ENCODE measurements at regions not wholly inside any gene's neighbourhood (a gene's known extent, or its start where the extent isn't known, plus 50 kb on each side); places are given as distances from the start of the nearest gene placed in this dataset.

DNA sequence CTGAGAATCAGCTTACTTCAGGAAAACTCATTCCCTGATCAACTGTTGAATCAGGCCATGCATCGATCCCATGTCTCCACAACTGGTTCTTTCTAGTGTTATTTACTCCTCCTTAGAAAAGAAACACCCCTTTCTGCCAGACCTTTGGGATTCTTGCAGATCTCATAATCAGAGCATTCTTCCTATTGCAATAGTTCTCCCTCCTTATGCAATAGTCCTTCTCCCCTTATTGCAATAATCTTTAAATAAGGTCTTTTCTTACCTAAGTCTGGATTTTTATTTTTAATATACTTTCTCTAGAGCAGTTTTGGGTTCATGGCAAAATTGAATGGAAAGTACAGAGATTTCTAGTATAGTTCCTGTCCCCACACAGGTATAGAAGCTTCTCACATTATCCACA lies 141.9 kb upstream of the SGO1 start:
- Histone ChIP-seq H3K36me3 (ENCODE audit: control insufficient read depth, insufficient read depth, low read length) (no peaks in the 10 kb centered on the region), H3K27me3 (replicated peaks; ENCODE audit: control insufficient read depth, insufficient read depth, low read length) (no peaks in the 10 kb centered on the region), H3K4me3 (replicated peaks; ENCODE audit: low read depth, low read length) (no peak overlapping the region)
- no peak for DNase-seq (ENCODE audit: extremely low read depth, insufficient read length)
- TF ChIP-seq, protein P1, sequence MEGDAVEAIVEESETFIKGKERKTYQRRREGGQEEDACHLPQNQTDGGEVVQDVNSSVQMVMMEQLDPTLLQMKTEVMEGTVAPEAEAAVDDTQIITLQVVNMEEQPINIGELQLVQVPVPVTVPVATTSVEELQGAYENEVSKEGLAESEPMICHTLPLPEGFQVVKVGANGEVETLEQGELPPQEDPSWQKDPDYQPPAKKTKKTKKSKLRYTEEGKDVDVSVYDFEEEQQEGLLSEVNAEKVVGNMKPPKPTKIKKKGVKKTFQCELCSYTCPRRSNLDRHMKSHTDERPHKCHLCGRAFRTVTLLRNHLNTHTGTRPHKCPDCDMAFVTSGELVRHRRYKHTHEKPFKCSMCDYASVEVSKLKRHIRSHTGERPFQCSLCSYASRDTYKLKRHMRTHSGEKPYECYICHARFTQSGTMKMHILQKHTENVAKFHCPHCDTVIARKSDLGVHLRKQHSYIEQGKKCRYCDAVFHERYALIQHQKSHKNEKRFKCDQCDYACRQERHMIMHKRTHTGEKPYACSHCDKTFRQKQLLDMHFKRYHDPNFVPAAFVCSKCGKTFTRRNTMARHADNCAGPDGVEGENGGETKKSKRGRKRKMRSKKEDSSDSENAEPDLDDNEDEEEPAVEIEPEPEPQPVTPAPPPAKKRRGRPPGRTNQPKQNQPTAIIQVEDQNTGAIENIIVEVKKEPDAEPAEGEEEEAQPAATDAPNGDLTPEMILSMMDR (IDR thresholded peaks at IDR 0.05; ENCODE audit: insufficient read depth, low read length, poor library complexity, severe bottlenecking) = no peak

DNA sequence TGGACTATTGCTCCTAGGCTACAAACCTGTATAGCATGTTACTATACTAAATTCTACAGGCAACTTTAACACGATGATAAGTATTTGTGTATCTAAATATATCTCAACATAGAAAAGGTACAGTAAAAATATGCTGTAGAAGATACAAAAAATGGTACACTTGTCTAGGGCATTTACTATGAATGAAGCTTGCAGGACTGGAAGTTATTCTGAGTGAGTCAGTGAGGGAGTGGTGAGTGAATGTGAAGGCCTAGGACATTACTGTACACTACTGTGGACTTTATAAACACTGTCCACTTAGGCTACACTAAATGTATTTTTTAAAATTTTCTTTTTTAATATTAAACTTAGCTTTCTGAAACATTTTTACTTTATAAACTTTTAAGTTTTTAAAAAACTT lies 140.5 kb upstream of the SGO1 start:
- no peaks in the 10 kb centered on the region for H3K27me3 ChIP-seq (replicated peaks; ENCODE audit: control insufficient read depth, insufficient read depth, low read length)
- H3K4me3 ChIP-seq (replicated peaks; ENCODE audit: low read depth, low read length) = no peak overlapping the region
- no peak for DNase-seq (ENCODE audit: extremely low read depth, insufficient read length)
- TF ChIP-seq, protein P1 (IDR thresholded peaks at IDR 0.05; ENCODE audit: insufficient read depth, low read length, poor library complexity, severe bottlenecking) = no peak
- H3K36me3 ChIP-seq (ENCODE audit: control insufficient read depth, insufficient read depth, low read length) = no peaks in the 10 kb centered on the region

DNA sequence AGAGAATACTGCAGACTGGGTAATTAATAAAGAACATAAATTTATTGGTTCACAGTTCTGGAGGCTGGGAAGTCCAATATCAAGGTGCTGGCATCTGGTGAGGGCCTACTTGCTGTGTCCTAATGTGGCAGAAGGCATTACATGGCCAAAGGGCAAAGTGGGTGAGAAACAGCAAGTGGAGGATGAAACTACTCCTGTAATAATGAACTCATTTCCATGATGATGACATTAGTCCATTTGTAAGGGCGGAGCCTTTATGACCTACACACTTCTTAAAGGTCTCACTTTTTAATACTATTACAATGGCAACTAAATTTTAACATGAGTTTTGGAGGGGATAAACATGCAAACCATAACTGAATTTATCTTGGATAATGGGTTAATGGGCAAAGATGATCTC lies 139.6 kb upstream of the SGO1 start:
- no peak overlapping the region for H3K4me3 ChIP-seq (replicated peaks; ENCODE audit: low read depth, low read length)
- no peaks in the 10 kb centered on the region for H3K36me3 ChIP-seq (ENCODE audit: control insufficient read depth, insufficient read depth, low read length)
- TF ChIP-seq, protein P1 (IDR thresholded peaks at IDR 0.05; ENCODE audit: insufficient read depth, low read length, poor library complexity, severe bottlenecking) = no peak
- no peaks in the 10 kb centered on the region for H3K27me3 ChIP-seq (replicated peaks; ENCODE audit: control insufficient read depth, insufficient read depth, low read length)
- DNase-seq (ENCODE audit: extremely low read depth, insufficient read length) = no peak

DNA sequence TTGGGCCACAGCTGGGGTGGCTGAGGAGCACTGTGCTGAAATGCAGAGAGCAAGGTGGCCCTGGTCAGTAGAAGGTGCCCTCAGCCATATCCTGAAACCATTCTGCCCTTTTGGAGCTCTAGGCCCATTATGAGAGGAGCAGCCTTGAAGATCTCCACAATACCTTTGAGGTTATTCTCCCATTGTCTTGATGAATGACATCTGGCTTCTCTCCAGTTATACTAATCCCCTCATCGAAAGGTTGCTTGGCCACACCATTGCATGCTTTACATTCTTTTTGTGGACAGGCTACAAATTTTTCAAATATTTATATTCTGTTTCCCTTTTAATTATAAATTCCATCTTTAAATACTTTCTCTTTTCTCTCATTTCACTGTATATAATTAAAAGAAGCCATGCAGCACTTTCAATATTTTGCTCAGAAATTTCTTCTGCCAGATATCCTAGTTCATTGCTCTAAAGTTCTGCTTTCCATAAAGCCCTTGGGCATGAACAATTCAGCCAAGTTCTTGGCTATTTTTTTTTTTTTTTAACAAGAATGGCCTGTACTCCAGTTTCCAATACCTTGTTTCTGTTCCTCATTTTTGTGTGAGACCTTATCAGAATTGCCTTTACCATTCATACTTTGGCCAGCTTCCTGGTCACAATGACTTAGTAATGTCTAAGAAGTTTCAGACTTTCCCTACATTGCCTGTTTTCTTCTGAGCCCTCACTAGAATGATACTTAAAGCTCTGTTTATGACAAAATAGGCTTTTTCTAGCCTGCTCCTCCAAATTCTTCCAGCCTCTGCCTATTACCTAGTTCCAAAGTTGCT lies 138.9 kb upstream of the SGO1 start:
- no peaks in the 10 kb centered on the region for H3K27me3 ChIP-seq (replicated peaks; ENCODE audit: control insufficient read depth, insufficient read depth, low read length)
- TF ChIP-seq, protein P1 (IDR thresholded peaks at IDR 0.05; ENCODE audit: insufficient read depth, low read length, poor library complexity, severe bottlenecking) = no peak
- peak; percentile 19 for DNase-seq (ENCODE audit: extremely low read depth, insufficient read length)
- no peaks in the 10 kb centered on the region for H3K36me3 ChIP-seq (ENCODE audit: control insufficient read depth, insufficient read depth, low read length)
- H3K4me3 ChIP-seq (replicated peaks; ENCODE audit: low read depth, low read length) = no peak overlapping the region

DNA sequence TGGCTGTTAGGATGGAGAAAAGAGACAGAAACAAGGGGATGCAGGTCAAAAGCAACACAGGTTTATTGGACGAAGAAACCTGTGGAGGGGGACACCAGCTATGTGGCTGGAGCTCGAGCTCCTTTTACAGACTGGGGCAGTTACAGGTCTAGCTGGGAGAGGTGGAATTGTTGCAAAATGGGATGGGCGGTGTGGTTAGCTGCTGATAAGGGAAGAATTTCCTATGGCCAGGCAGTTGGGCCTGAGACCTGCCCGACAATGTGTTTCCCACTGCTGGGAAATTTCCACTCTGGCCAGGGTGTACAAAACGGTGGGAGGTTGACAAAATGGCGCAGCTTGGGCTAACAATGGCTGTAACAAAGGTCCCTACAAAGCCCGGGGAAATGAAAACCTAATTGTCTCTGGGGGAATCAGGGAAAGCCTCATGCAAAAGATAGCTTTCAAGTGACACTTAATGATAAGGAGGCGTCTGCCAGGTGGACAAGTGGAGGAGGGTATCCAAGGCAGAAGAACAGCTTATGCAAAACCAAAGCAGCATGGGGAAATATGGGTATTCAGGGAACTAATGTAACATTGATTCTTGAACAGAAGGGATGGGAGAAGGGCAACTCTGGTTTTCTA lies 137.4 kb upstream of the SGO1 start:
- TF ChIP-seq, protein P1 (IDR thresholded peaks at IDR 0.05; ENCODE audit: insufficient read depth, low read length, poor library complexity, severe bottlenecking) = no peak
- Histone ChIP-seq H3K27me3 (replicated peaks; ENCODE audit: control insufficient read depth, insufficient read depth, low read length) (no peaks in the 10 kb centered on the region), H3K36me3 (ENCODE audit: control insufficient read depth, insufficient read depth, low read length) (no peaks in the 10 kb centered on the region), H3K4me3 (replicated peaks; ENCODE audit: low read depth, low read length) (no peak overlapping the region)
- DNase-seq (ENCODE audit: extremely low read depth, insufficient read length) = no peak

Data from GM06990 (cell line).